Esophagus squamous epithelium (tissue), 4 donors: ENCODE measurements at regions not wholly inside any gene's neighbourhood (a gene's known extent, or its start where the extent isn't known, plus 50 kb on each side); places are given as distances from the start of the nearest gene placed in this dataset.

Experiments
- CTCF ChIP-seq, 6 experiments: fragments of 450-650 bp in 4 of 6; fragments of 200-600 bp in 2 of 6; sonication (generic) in 2 of 6; IDR thresholded peaks; one replicate each; pipeline ENCODE4 v1.5.1; 2016 to 2019; ENCODE audit warnings: antibody characterized with exemption in 6 of 6, mild to moderate bottlenecking in 4 of 6, moderate library complexity in 4 of 6
- POLR2A ChIP-seq, 4 donors: fragments of 450-650 bp; IDR thresholded peaks; one replicate each; pipeline ENCODE4 v1.6.1; 2017; ENCODE audit warnings: antibody characterized with exemption in 4 of 4, mild to moderate bottlenecking in 4 of 4, moderate library complexity in 3 of 4

GRCh38 chr2:146444085-146444484 lies 1400.7 kb upstream of the ACVR2A start:
- no peak for TF ChIP-seq CTCF (IDR thresholded peaks at IDR 0.05)
- TF ChIP-seq POLR2A (IDR thresholded peaks at IDR 0.05), result no peak
